Bone marrow (tissue), 2 donors: ENCODE measurements at regions not wholly inside any gene's neighbourhood (a gene's known extent, or its start where the extent isn't known, plus 50 kb on each side); places are given as distances from the start of the nearest gene placed in this dataset.
A peak's percentile ranks its signal among the peaks of the same experiment; 100 is the strongest.

Source experiments
- DNase-seq, 2 donors: peaks; one replicate each; lab custom pipeline; 2025; lab: John Stamatoyannopoulos, UW

GRCh38 chr4:56240554-56241174, 146.6 kb downstream of the AASDH start:
- DNase-seq, result no peak

DNA sequence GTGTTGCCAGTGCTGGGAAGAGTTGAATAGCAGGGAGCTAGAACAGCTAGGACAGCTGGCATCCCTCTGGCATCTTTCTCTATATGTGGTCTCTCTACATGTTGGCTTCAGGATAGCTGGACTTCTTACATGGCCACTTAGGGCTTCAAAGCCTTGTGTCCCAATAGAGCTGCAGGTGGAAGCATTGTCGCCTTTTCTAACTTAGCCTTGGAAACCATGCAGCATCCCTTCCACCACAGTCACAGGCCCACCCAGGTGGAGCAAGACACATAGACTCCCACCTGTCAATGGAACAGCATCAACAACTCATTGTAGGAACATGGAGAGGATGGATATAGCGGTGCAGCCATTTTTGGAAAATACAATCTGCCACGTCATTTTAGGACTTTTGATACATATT, 149.0 kb downstream of the AASDH start:
- no peak for DNase-seq

- DNase-seq, result no peak
These were observed 151.6 kb downstream of the AASDH start for GRCh38 chr4:56235725-56236124.

GRCh38 chr4:56235011-56235410, 152.3 kb downstream of the AASDH start:
- no peak for DNase-seq

DNA sequence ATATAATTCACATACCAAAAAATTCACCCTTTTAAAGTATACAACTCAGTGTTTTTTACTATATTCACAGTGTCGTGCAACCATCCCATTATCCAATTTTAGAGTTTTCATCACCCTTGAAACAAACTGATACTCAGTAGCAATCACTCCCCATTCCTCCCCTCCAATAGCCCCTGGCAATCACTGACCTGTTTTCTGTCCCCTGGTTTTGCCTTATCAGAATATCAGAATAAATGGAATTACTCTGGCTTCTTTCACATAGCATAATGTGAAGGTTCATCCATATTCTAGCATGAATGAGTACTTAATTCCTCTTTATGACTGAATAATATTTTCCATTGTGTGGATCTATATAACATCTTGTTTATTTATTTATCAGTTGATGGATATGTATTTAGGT, 153.2 kb downstream of the AASDH start:
- DNase-seq, result no peak

GRCh38 chr4:56231410-56231809, 155.9 kb downstream of the AASDH start:
- no peak for DNase-seq

GRCh38 chr4:56229947-56230346, 157.3 kb downstream of the AASDH start:
- DNase-seq, result peak in 1 of 2 donors; percentile 42

GRCh38 chr4:56227301-56227835, 159.9 kb downstream of the AASDH start:
- DNase-seq, result no peak

DNA sequence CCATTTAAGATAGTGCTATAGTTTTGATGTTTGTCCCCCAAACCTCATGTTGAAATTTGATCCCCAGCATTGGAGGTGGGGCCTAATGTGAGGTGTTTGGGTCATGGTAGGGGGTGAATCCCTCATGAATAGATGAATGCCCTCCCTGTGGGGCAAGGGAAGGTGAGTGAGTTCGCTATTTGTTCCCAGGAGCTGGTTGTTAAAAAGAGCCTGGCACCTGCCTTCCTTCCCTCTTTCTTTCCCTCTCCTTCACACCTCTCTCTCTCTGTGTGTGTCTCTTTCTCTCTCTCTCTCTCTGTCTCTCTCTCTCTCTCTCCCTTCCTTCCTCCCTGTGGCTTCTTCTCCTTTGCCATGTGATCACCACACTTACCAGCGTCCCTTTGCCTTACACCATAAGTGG, 160.7 kb downstream of the AASDH start:
- DNase-seq, result no peak

- DNase-seq, result no peak
These were observed 162.7 kb downstream of the AASDH start for GRCh38 chr4:56224641-56225040.

DNA sequence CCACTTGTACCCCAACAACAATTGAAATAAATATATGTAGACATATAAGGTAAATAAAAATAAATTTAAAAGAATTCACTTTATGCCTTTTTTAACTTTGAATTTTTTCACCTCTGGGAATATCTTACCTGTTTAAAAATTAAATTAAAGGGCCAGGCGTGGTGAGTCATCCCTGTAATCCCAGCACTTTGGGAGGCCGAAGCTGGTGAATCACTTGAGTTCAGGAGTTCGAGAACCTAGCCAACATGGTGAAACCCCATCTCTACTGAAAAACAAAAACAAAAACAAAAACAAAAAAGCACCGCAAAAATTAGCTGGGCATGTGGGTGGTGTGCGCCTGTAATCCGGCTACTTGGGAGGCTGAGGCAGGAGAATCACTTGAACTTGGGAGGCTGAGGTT, 164.8 kb downstream of the AASDH start:
- no peak for DNase-seq

DNA sequence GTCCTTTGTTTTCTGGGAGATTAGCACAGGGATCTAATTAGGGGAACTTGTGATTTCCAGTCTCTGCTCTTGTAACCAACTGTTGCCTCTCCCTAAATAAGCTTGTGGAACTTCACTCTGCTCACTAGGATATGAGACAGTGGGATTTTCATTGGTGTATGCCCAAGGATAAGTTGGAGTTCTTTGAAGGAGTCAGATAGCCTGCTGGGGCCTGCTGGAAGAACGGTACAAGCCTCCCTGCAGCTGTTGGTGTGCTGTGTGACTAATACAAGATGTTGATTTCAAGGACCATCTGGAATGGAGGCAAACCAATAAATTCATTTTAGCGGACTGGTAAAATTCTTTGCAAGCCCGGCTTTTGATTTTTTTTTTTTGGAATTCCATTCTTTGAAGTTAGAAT, 167.0 kb downstream of the AASDH start:
- no peak for DNase-seq

DNA sequence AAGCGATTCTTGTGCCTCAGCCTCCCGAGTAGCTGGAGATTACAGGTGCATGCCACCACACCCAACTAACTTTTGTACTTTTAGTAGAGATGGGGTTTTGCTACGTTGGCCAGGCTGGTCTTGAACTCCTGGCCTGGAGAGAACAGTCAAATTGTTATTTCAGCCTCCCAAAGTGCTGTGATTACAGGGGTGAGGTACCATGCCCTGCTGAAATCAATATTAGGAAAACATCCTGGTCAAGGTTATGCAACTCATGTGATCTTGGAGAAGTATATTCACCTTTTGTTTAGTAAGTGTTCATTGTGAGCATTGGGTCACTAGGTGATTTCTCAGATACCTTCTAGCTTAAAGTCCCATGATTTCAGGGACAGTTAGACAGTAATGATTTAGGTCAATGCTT, 167.8 kb downstream of the AASDH start:
- no peak for DNase-seq

DNA sequence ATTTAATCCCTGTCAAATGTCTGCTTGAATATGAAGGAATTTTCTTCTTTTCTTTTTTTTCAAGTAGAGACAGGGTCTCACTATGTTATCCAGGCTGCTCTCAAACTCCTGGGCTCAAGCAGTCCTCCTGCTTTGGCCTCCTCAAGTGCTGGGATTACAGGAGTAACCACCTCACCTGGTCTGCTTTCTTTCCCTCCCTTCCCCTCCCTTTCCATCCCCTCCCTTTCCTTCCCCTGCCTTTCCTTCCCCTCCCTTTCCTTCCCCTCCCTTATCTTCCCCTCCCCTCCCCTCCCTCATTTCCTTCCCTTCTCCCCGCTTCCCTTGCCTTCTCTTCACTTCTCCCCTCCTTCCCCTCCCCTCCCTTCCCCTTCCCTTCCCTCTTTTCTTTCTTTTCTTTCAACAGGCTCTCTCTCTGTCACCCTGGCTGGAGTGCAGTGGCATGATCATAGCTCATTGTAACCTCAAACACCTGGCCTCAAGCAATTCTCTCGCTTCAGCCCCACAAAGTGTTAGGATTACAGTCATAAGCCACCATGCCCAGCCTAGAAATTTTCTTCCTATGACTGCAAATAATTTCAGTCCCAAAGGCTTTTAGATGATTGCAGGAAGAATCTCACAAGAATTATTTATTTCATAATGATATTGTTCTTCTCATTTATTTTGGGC, 168.9 kb downstream of the AASDH start:
- DNase-seq, result no peak

GRCh38 chr4:56217343-56217890, 169.9 kb downstream of the AASDH start:
- no peak for DNase-seq

- peak in 1 of 2 donors; percentile 85 for DNase-seq
These were observed 171.4 kb downstream of the AASDH start for GRCh38 chr4:56215901-56216300.

DNA sequence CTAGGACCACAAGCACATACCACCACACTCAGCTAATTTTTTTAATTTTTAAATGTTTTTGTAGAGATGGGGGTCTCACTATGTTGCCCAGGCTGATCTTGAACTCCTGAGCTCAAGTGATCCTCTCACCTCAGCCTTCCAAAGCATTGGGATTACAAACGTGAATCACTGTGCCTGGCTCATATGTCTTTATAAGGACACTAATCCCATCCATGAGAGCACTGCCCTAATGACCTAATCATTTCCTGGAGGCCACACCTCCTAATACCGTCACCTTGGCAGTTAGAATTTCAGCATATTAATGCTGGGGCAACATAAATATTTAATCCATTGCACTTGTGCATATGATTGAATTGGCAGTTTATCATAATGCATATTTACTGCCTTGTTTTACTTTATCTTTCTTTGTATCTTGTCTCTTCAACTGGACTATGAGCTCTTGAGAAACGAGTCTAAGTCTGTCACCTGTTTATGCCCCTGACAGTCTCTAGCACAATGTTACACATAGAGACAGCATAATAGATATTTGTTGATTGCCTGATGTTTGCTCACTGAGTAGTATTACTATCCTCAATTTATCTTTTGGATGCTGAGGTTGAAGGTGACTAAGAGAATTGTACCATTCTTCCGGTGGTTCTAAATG, 172.0 kb downstream of the AASDH start:
- no peak for DNase-seq

DNA sequence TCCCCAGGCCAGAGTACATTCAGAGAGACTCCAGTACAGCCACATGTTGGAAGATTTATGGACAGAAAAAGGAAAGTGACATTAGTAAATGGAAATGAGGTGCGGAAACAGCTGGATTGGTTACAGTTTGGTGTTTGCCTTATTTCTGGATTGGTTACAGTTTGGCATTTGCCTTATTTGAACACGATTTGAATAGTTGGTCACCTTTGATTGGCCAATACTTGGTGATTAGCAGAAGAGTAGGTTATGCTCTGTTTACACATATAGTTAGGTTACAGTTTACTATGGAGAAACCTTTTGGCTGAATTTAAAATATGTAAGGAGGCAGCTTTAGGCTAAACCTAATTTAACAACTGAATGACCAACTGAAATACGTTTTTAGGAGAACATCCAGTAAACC, 173.7 kb downstream of the AASDH start:
- DNase-seq, result no peak

DNA sequence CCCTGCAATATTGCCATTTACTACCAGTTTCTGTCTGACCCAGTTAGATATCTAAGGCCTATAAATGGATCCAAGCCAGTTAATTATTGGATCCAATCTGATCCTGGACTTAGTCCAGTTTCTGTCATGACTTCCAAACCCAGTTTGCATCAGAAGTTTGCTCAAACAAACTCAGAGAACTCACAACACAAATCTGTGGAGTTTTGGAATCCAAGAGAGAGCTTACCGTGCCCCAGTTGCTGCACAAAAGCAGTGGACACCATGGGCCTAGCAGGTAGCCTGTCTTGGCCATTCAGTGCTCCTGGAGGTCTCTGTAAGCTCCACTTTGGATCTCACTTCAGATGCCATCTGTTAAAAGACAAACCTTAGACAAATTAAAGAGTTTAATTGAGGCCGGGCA, 174.5 kb downstream of the AASDH start:
- no peak for DNase-seq

GRCh38 chr4:56211202-56211601, 176.1 kb downstream of the AASDH start:
- DNase-seq, result no peak

DNA sequence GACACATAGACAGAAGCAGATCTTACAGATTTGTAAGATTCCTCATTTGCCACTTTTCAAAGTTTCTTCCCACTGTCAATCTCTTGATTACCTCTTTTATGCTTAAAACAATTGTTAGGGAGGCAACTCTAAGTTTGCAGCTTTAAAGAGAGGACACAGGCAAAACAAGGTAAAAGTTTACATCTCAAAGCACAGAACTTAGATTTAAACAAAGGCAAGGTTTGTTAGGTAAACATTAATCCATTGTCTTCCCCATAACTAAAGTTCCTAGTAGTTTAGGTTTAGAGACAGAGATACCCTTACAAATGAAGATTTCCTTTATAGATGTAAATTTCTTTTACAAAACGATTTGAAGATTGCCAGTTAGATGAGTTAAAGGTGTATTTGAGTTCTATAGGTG, 176.9 kb downstream of the AASDH start:
- no peak for DNase-seq

DNA sequence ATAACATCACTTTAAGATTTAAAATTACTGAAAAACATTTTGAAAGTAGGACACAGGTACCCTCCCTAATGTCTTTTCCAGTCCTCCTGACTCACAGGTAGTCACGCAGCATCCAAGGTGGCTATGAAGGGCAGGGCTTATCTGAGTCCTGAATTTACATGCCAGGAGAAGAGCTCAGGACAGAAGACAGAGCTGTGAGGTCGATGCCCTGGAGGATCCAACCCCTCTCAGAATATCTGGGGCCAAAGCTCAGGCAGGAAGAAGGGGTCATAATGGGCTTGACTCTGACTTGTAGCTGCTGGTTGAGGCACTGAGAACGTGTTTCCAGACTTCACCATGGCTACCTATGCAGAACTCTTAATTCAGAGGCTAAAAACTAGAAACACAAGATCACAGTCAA, 177.5 kb downstream of the AASDH start:
- no peak for DNase-seq

GRCh38 chr4:56208103-56208502, 179.2 kb downstream of the AASDH start:
- no peak for DNase-seq
